ENCODE measurements at regions not wholly inside any gene's neighbourhood (a gene's known extent, or its start where the extent isn't known, plus 50 kb on each side); places are given as distances from the start of the nearest gene placed in this dataset.

DNA sequence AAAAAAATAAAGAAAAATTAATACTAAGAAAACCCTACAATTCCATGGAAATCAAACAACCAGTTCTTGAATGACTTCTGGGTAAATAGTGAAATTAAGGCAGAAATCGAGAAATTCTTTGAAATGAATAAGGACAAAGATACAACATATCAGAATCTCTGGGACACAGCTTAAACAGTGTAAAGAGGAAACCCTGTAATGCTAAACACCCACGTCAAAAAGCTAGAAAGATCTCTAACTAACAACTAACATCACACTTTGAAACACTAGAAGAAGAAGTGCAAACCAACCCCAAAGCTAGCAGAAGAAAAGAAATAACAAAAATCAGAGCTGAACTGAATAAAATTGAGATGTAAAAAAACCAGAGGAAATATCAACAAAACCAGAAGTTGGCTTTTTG lies 114.6 kb upstream of the CD180 start:
- no peak overlapping the region for H3K4me3 ChIP-seq (ENCODE audit: insufficient read depth, low read length, poor library complexity, severe bottlenecking)
- H4K20me1 ChIP-seq (ENCODE audit: low read depth, low read length): no peaks in the 10 kb centered on the region
- no peak overlapping the region for H3K9ac ChIP-seq (ENCODE audit: low read length)
- TF ChIP-seq, protein P1, sequence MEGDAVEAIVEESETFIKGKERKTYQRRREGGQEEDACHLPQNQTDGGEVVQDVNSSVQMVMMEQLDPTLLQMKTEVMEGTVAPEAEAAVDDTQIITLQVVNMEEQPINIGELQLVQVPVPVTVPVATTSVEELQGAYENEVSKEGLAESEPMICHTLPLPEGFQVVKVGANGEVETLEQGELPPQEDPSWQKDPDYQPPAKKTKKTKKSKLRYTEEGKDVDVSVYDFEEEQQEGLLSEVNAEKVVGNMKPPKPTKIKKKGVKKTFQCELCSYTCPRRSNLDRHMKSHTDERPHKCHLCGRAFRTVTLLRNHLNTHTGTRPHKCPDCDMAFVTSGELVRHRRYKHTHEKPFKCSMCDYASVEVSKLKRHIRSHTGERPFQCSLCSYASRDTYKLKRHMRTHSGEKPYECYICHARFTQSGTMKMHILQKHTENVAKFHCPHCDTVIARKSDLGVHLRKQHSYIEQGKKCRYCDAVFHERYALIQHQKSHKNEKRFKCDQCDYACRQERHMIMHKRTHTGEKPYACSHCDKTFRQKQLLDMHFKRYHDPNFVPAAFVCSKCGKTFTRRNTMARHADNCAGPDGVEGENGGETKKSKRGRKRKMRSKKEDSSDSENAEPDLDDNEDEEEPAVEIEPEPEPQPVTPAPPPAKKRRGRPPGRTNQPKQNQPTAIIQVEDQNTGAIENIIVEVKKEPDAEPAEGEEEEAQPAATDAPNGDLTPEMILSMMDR (IDR thresholded peaks at IDR 0.05; ENCODE audit: insufficient read depth, low read length, poor library complexity, severe bottlenecking): no peak
- TF ChIP-seq EZH2phosphoT487 (conservative IDR thresholded peaks at IDR 0.05; ENCODE audit: low read length): no peak
- no peaks in the 10 kb centered on the region for H3K79me2 ChIP-seq (ENCODE audit: insufficient read depth, low read length)
- H3K27me3 ChIP-seq (ENCODE audit: low read length): no peaks in the 10 kb centered on the region
- H3K9me2 ChIP-seq (replicated peaks; ENCODE audit: insufficient read depth, low read length): no peaks in the 10 kb centered on the region
- H3K36me3 ChIP-seq (ENCODE audit: low read length): no peaks in the 10 kb centered on the region
- H3K27ac ChIP-seq (ENCODE audit: low read depth, low read length): no peak overlapping the region
- no peaks in the 10 kb centered on the region for H3K9me3 ChIP-seq (ENCODE audit: insufficient read depth, low read length)
- H3K4me2 ChIP-seq (ENCODE audit: low read depth, low read length, poor library complexity, severe bottlenecking): no peak overlapping the region
- no peaks in the 10 kb centered on the region for H3F3A ChIP-seq (ENCODE audit: insufficient read depth)
- no peak overlapping the region for H2AFZ ChIP-seq (ENCODE audit: low read depth, low read length, severe bottlenecking)

DNA sequence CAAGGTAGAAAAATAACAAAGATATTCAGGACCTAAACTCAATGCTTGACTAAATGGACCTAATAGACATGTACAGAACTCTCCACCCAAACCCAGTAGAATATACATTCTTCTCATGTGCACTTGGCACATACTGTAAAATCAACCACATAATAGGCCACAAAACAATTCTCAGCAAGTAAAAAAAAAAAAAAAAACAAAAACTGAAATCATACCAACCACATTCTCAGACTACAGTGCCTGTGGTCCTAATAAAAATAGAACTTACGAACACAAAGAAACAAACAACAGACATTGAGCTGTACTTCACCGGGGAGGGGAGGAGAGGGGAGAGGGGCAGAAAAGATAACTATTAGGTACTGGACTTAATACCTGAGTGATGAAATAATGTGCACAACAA lies 114.1 kb upstream of the CD180 start:
- Histone ChIP-seq H3K79me2 (ENCODE audit: insufficient read depth, low read length) (no peaks in the 10 kb centered on the region), H3K27ac (ENCODE audit: low read depth, low read length) (no peak overlapping the region), H3K4me2 (ENCODE audit: low read depth, low read length, poor library complexity, severe bottlenecking) (no peak overlapping the region), H3K36me3 (ENCODE audit: low read length) (no peaks in the 10 kb centered on the region), H4K20me1 (ENCODE audit: low read depth, low read length) (no peaks in the 10 kb centered on the region), H2AFZ (ENCODE audit: low read depth, low read length, severe bottlenecking) (no peak overlapping the region), H3K9ac (ENCODE audit: low read length) (no peak overlapping the region), H3K27me3 (ENCODE audit: low read length) (no peaks in the 10 kb centered on the region), H3F3A (ENCODE audit: insufficient read depth) (no peaks in the 10 kb centered on the region), H3K4me3 (ENCODE audit: insufficient read depth, low read length, poor library complexity, severe bottlenecking) (no peak overlapping the region), H3K9me3 (ENCODE audit: insufficient read depth, low read length) (no peaks in the 10 kb centered on the region), H3K9me2 (replicated peaks; ENCODE audit: insufficient read depth, low read length) (no peaks in the 10 kb centered on the region)
- TF ChIP-seq EZH2phosphoT487 (conservative IDR thresholded peaks at IDR 0.05; ENCODE audit: low read length): no peak
- TF ChIP-seq, protein P1 (IDR thresholded peaks at IDR 0.05; ENCODE audit: insufficient read depth, low read length, poor library complexity, severe bottlenecking): no peak

DNA sequence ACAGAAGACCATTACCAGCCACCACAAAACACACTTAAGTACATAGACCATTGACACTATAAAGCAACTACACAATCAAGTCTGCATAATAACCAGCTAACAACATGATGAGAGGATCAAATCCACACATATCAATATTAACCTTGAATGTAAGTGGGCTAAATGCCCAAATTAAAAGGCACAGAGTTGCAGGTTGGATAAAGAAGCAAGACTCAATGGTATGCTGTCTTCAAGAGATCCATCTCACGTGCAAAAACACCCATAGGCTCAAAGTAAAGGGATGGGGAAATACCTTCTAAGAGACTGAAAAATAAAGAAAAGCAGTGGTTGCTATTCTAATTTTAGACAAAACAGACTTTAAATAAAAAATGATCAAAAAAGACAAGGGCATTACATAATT lies 113.6 kb upstream of the CD180 start:
- no peak overlapping the region for H3K4me2 ChIP-seq (ENCODE audit: low read depth, low read length, poor library complexity, severe bottlenecking)
- no peaks in the 10 kb centered on the region for H3K36me3 ChIP-seq (ENCODE audit: low read length)
- no peak overlapping the region for H2AFZ ChIP-seq (ENCODE audit: low read depth, low read length, severe bottlenecking)
- no peaks in the 10 kb centered on the region for H3F3A ChIP-seq (ENCODE audit: insufficient read depth)
- TF ChIP-seq, protein P1 (IDR thresholded peaks at IDR 0.05; ENCODE audit: insufficient read depth, low read length, poor library complexity, severe bottlenecking): no peak
- no peak for TF ChIP-seq EZH2phosphoT487 (conservative IDR thresholded peaks at IDR 0.05; ENCODE audit: low read length)
- no peaks in the 10 kb centered on the region for H4K20me1 ChIP-seq (ENCODE audit: low read depth, low read length)
- no peak overlapping the region for H3K9ac ChIP-seq (ENCODE audit: low read length)
- H3K27ac ChIP-seq (ENCODE audit: low read depth, low read length): no peak overlapping the region
- no peaks in the 10 kb centered on the region for H3K27me3 ChIP-seq (ENCODE audit: low read length)
- H3K9me2 ChIP-seq (replicated peaks; ENCODE audit: insufficient read depth, low read length): no peaks in the 10 kb centered on the region
- H3K79me2 ChIP-seq (ENCODE audit: insufficient read depth, low read length): no peaks in the 10 kb centered on the region
- H3K4me3 ChIP-seq (ENCODE audit: insufficient read depth, low read length, poor library complexity, severe bottlenecking): no peak overlapping the region
- H3K9me3 ChIP-seq (ENCODE audit: insufficient read depth, low read length): no peaks in the 10 kb centered on the region
